HG02623 (cell line): ENCODE measurements at regions not wholly inside any gene's neighbourhood (a gene's known extent, or its start where the extent isn't known, plus 50 kb on each side); places are given as distances from the start of the nearest gene placed in this dataset.
"Not testable (repeated sequence)": the region's sequence is repeated elsewhere in the genome, so short reads cannot be mapped to it uniquely, and the experiment has no call there.

ENCODE experiments used
- ATAC-seq: cut with Tn5 transposase; IDR thresholded peaks from one replicate; pipeline ENCODE4 v1.9.1; 2021; ENCODE audit warnings: moderate library complexity; ENCODE audit not compliant: unreplicated experiment

DNA sequence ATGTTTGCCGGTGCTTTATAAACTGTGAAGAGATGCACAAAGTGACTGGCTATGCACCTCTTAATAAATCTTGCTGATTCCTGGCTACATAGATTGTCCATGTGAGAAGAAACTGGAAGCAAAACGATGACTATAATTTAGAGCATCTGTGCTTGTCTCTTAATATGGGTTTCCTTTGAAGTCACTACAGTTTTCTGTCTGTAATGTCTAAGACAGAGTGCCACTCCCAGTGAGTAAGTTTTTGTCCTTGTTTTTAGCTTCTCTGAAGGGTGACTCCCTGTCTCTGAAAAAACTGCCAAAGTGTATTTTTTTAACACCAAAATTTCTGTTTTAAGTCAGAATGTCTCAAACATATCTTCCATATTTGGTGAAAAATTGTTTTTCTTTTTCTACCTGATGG is 175.1 kb downstream of the FASLG start:
- no peak for ATAC-seq

DNA sequence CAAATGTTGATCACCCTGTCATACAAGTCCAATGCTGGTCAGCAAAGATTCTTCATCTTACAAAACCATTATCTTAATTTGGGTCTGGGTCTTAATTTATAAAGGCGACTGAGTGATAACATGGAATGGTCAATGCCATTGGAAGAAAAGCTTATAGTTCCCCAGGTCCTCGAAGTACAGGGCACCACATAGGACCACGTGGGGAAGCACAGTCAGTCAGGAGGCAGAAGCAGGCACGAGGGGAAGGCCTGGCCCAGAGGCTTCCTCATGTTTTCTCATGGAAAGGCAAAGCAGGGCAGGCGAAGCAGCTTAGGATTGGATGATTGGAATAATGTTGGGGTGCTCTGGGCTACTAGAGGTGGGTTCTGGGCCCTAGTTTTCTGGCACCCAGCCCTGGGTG is 175.7 kb downstream of the FASLG start:
- no peak for ATAC-seq

DNA sequence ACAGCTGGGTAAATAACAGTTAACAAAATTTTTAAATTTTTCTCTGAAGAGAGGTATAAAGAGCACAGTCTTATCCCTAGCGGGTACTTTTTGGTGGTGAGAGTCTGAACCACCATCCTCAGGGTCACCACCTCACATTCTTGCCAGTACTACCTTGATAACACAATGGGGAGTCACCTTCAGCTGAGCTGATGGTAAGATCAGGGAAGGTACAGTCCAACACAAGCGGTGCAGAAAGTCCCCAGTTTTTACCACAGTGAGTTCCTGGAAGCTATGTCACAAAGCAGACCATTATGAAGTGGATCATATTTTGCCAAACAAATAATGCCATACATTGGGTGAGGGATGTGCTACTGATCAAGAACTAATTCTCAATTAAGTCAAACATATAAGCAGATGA is 176.9 kb downstream of the FASLG start:
- no peak for ATAC-seq

DNA sequence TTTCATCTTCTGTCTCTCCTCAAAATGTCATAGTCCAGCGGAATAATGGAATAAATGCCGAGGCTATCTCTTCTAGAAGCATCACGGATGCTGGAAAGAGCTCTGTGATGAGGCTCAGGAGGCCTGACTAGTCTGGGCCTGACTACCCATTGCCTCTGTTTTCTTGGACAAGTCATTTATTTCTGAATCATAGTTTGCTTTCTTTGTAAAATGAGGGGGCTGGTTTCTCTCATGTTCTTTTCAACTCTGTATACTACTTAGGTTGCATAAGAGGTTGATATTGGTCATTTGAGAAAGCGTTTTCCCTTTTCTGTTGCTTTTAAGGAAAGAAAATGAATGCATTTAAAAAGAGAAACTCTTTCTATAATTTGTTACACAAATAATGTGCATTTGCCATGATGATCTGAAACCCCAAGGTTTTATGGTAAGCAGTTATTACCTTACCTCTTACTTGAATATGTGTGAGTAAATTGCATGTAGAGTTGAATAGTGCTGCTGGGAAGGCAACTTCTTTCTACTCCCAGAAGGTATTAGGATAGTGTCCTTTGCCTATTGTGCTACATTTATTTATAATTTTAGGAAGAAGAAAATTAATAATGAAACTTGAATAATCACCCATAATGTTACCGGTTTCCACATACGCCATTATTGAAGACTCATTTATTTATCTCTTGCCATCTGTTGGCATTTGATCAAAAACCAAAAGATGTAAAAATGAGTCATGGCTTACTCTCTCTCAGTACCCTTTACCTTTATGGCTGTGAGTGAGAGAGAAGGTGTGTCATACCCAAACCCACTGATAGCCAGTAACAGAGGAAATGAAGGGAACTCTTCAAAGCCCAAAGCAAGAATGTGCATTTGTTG is 179.1 kb downstream of the FASLG start:
- no peak for ATAC-seq

DNA sequence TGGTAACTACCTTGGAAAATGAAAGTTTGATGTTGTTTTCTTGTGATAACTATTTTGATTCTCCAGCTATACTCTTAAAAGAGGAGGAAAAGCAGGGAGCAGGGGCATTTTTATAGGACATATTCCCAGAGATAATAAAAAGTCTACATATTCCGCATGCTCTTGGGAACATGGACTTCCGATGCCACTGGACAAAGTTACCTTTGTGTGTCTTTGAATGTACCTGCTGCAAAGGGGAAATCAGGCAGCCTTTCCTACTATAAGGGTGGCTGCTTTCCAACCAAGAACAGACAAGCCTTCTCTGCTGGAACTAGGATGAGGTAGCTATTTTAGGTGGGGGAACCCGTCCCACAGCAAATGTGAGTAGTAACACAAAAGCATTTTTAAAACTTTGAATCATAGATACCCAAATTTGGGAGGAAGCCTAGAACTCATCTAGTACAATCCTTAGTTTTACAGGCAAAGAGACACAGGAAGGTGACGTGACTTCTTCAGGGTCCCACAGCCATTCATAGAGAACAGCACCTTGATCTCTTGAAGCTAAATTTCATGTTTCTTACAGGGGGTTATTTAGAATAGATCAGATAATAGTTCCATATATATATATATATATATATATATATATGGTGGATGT is 179.9 kb downstream of the FASLG start:
- ATAC-seq, result no peak

DNA sequence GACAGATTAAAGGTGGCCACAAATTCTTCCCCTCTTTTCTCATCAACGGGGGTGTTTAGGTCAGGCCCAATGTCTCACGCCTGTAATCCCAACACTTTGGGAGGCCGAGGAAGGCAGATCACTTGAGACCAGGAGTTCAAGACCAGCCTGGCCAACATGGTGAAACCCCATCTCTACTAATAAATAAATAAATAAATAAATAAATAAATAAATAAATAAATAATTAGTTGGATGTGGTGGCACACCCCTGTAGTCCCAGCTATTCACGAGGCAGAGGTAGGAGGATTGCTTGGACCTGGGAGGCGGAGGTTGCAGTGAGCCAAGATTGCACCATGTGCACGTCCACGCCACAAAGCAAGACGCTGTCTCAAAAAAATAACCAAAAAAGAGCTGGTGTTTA is 180.7 kb downstream of the FASLG start:
- not testable (repeated sequence) for ATAC-seq

DNA sequence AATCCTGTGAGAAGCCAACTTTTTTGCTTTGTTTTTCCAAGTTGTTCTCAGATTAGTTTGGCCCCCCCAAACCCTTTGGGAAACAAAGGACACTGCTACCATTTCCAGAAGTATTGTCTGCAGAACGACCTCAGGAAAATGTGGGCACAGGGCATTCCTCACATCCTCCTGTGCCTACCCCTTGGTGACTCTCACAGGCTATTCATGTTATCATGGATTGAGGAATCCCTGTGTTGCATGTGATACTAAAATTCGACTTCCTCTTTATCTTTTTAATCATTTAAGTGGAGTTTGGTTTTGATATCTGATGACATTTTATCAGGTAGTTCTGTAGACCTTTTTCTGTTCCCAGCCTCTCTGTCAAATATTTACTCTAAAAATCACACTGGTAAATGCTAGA is 184.5 kb downstream of the FASLG start:
- no peak for ATAC-seq

DNA sequence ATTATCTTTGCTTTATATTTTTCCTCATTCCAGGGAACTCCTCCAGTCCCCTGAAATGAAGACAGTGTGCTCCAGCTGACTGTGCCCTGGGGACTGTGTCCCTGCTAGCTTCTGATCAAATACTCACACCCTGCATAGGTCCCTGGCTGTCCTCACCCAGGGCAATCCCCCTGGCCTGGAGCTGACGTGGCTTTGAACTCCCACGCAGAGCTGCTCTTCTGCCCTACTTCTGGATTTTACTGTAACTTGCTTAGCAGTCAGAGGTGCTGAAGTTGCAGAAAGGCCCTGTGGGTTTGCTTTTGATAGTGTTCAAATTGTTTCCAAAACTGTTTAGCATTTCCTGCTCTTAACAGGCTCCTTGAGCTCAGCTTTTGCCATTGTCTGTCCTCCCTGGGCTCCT is 186.5 kb downstream of the FASLG start:
- ATAC-seq, result no peak

DNA sequence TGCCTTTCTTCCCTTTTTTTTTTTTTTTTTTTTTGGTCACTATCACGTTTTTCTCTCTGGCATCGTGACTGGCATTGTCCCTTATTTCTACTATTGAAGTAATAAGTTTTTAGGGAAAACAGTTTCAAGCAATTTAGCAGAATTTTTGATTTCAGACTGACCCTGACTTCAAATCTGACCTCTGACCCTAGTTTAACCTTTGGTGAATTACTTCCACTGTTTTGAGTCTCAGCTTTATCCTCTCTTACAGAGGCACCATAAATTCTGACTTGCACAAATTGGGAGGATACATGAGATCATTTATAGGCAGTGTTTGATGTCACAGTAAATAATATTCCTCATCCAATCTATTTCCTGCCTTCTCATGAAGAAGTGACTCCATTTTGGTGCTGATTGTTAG is 187.0 kb downstream of the FASLG start:
- no peak for ATAC-seq

DNA sequence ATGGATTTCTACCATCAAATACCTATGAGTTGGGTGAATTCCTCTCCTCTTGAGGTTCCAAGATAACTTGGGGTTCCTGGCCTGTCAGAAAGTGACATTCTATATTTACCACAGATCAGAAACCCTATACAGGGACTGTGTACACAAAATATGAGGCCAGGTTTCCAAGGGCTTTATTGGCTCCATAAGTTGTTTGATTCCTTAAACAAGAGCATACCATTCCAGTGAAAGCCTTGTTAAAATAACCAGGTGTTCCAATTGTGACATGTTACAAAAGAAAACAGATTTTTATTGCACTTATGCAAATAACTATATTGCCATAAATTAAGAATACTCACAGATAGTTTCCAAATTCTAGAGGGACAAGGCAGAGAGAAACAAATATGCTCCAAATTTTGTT is 188.9 kb downstream of the FASLG start:
- not testable (repeated sequence) for ATAC-seq

DNA sequence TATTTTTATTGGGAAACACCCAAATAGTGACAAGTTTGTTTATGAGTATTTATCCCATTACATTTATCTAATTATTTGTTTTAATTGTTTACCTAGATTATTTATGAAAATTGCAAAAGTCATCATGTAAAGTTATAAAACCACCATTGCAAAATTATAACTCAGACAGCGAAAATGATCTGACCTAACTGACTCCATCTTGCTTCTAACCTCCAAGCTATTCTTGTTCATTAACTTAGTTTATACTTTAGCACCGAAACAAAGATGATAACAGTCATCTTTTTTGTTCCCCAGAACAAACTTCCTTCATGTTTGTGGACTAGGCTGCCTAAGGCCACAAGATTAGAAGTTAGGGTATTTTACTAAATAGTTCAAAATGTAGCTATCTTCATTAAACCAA is 190.8 kb downstream of the FASLG start:
- ATAC-seq, result no peak

DNA sequence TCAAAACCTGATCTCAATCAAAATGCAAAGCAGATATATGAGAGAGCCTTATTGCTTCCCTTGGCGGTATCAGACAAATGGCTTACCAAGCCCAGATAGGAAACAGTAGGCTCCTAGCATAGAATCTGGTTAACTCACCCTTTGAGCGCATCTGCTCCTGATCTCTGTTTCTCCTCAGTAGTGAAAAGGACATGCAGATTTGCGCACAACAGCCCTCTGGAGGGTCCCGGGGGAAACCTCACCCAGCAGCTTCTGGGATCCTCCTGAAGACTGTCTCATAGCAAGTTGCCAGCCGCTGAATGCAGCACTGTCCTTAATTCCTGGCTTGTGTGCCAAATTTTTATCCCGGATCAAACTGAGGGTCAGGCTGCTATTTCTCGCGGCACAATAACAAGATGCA is 192.2 kb downstream of the FASLG start:
- no peak for ATAC-seq

DNA sequence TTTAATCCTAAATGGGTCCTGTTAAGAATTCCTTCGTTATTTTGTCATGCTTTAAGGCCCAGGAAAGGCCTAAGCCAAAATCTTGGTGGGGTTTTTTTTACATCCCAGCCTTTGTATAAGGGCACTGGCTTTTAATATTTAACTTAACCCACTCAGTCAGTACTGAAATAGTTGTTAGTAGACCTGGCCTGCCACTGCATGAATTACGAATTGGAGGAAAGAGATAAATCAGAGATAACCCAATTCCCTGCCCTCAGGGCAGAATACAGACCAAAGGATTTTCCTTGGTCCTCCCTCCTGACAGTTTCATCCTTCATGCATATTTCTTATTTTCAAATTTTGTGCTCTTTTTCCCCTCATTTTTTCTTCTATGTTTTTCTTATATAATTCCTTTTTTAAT is 193.0 kb downstream of the FASLG start:
- ATAC-seq, result no peak

DNA sequence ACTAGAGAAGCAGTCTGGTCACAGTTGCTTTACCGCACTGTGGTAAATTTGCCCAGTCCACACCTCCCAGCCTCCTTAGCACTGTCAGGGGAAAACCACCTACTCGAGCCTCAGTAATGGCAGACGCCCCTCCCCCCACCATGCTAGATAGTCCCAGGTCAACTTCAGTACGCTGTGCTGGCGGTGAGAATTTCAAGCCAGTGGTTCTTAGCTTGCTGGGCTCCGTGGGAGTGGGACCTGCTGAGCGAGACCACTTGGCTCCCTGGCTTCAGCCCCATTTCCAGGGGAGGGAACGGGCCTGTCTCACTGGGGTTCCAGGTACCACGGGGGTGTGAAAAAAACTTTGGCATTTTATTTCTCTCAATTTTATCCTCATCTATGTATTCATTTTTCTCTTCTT is 194.8 kb downstream of the TNFSF18 start:
- ATAC-seq, result not testable (repeated sequence)

DNA sequence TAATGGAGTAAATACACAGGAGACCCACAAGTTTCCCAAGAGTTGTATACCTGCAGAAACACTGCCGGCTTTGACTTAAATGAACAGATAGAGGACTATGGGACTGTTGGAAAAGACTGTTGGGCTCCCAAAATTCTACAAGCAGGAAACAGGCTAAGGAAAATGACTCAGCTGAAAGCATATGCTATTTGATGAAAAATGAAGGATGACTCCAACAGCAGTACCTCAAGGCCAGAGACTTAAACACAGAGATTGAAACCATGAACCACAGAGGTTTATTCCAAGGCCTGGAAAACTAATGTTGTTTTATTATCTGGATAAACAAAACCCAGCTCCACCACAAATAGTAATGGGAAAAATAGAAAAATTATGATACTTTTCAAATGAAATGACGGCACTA is 187.7 kb downstream of the TNFSF18 start:
- no peak for ATAC-seq

DNA sequence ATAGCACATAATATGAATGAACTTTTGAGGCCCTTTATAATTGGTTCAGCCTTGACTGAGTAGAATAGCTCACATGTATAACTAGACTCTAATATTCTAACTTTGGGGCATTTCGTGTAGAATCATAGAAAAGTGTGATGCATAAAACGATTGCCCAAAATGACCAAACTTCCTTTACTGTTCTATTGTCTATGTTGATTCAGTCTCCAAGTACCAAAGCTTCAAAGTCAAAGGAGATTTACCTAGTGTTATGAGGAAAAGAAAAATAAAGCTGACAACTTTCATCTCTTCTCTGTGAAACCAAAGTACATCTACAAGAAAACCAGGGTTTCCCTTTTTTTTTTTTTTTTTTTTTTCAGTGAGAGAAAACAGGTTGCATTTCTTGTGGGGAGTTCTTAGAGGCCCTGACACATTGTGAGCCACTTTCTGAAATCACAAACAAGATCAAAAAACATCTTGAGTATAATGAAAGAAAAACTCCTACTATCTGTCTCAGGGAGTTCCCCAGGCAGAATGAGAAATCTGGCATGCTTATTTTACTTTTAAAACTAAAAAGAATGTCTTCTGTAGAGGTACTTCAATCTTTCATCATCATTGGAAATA is 183.4 kb downstream of the TNFSF18 start:
- no peak for ATAC-seq

DNA sequence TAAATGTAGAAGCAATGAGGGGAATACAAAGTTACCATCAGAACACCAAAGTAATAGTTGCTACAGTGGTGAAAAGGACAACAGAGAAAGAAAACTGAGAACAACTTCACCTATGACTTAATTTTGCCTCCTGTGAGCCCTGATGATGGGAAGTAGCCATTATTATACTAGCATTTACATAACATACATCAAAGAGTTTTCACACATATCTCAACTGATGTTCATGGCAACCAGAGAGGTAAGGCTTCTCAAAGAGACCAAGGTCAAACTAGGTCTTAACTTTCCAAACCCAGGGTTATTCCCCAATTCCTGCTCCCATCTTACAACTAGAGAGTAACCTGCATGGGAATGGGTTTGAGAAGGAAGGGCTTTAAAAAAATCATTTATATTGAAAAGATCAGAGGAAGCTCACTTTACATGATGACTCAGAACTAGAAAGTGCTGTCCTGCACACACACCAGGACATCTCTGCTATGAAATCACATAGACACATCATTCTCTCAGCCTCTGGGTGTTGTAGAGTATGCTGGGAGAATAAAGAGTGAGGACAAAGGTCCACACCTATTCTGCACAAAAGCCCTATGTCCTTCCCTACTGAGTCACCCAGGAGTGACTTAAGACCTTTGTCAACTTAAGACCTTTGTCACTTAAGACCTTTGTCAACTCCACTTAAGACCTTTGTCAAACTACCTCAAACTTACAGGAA is 179.7 kb downstream of the TNFSF18 start:
- ATAC-seq, result no peak

DNA sequence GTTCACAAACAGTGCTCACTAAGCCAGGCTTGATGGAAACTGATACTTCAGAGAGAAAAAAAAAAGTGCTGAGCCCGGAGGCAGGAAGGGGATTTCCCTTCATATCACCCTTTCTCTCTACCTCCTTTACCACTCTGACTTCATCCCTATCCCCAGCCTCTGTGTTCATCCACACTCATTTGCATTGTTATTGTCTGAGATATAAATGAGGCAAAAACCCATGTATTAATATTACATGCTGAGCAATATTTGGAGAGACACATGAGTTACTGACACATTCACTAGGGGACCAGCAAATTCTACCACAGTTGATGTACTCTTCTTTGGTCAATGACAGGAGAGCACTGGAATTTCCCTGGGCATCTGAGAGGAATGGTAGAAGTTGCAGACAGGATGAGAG is 175.8 kb downstream of the TNFSF18 start:
- no peak for ATAC-seq

DNA sequence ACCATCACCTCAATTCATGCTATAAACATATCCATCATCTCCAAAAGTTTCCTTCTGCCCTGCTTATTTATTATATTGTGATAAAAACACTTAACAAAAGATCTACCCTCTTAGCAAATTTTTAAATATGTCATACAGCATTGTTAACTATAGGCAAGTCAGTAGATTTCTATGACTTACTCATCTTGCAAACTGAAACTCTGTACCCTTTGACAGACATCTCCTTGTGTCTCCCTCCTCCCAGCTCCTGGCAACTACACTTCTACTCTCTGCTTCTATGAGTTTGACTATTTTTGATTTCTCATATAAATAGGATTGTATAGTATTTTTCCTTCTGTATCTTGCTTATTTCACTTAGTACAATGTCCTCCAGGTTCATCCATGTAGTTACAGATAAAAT is 174.8 kb downstream of the TNFSF18 start:
- no peak for ATAC-seq

DNA sequence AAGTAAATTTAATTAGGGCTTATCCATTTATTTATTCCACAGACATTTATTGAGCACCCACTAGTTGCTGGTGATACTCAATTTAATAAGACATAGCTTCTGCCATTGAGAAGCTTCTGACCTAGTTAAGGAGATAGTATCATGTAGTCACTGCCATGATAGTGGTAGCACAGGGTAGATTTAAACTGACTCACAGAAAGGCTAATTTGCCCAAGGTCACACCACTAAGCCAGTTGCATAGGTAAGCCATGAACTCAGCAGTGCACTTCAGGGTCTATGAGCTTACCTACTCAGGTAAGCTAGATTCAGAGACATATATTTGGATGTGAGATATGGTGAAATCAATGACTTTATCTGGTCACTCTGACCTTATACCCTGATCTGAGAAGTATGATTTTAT is 168.4 kb downstream of the TNFSF18 start:
- ATAC-seq, result no peak

DNA sequence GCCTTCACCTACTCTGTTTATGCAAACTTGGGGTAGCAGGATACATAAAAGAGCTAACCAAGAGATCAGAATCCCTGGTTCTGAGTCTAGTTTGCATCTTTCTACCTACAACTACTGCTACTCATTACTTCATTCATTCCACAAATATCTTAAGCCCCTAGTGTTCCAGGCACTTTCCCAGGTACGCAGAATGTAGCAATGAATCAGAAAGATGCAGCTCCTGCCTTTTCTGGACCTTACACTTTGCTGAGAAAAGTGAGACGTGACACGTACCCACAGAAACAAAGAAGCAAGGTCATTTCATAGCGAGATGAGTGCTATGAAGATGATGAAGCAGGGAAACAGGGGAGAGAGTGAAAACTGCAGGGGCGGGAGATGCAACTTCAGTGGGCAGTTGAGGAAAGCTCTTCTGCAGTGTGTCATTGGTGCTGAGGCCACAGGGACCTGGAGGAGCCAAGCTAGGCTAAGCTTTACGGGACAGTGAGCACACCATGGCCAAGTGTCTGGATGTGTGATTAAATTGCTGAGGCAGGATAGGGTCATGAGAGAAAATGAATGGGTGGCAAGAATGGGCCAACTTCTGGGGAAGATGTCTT is 167.9 kb downstream of the TNFSF18 start:
- no peak for ATAC-seq
